Astrocyte (in vitro differentiated cells and primary cell): ENCODE measurements at regions not wholly inside any gene's neighbourhood (a gene's known extent, or its start where the extent isn't known, plus 50 kb on each side); places are given as distances from the start of the nearest gene placed in this dataset.

Source experiments
- DNase-seq: peaks from one replicate; pipeline ENCODE4 v3.0.0-alpha.2; 2010; ENCODE audit warnings: low read depth
- FAIRE-seq: peaks from 2 replicates; lab custom pipeline; 2011; peaks lifted over from hg19 to GRCh38; lab: Jason Lieb, UNC
- H2AFZ ChIP-seq: 2 replicates; pipeline ENCODE4 v1.6.0; 2012; ENCODE audit warnings: low read depth, low read length, inconsistent platforms
- H3K27ac ChIP-seq: 2 replicates; pipeline ENCODE4 v1.5.1; 2011; ENCODE audit warnings: low read depth, low read length, inconsistent platforms
- H3K27me3 ChIP-seq: 2 replicates; pipeline ENCODE4 v1.6.0; 2011; ENCODE audit warnings: low read length, inconsistent platforms; ENCODE audit not compliant: insufficient read depth
- H3K36me3 ChIP-seq: 2 replicates; pipeline ENCODE4 v1.5.1; 2011; ENCODE audit warnings: low read length, inconsistent platforms; ENCODE audit not compliant: insufficient read depth
- H3K4me1 ChIP-seq: 2 replicates; pipeline ENCODE4 v1.5.1; 2011; ENCODE audit warnings: low read length, inconsistent platforms; ENCODE audit not compliant: insufficient read depth
- H3K4me2 ChIP-seq: 2 replicates; pipeline ENCODE4 v1.6.0; 2012; ENCODE audit warnings: low read length, inconsistent platforms
- H3K4me3 ChIP-seq: 2 replicates; pipeline ENCODE4 v1.5.1; 2011; ENCODE audit warnings: low read depth, mild to moderate bottlenecking, low read length, inconsistent platforms; ENCODE audit not compliant: insufficient read depth
- H3K79me2 ChIP-seq: 2 replicates; pipeline ENCODE4 v1.6.0; 2012; ENCODE audit warnings: mild to moderate bottlenecking, low read length, inconsistent platforms; ENCODE audit not compliant: insufficient read depth
- H3K9ac ChIP-seq: 2 replicates; pipeline ENCODE4 v1.6.0; 2012; ENCODE audit warnings: mild to moderate bottlenecking, low read length, inconsistent platforms
- H3K9me3 ChIP-seq: 2 replicates; pipeline ENCODE4 v1.5.1; 2012; ENCODE audit warnings: low read depth, mild to moderate bottlenecking, low read length, inconsistent platforms; ENCODE audit not compliant: insufficient read depth
- H4K20me1 ChIP-seq: 2 replicates; pipeline ENCODE4 v1.6.0; 2012; ENCODE audit warnings: low read length, inconsistent platforms; ENCODE audit not compliant: insufficient read depth
- H3K27ac Mint-ChIP-seq: one replicate; pipeline ENCODE4 v1.8.0; 2021; ENCODE audit warnings: mild to moderate bottlenecking, mixed read lengths; ENCODE audit not compliant: unreplicated experiment
- H3K27me3 Mint-ChIP-seq: one replicate; pipeline ENCODE4 v1.8.0; 2021; ENCODE audit warnings: low read depth, mixed read lengths; ENCODE audit not compliant: unreplicated experiment
- H3K36me3 Mint-ChIP-seq: one replicate; pipeline ENCODE4 v1.8.0; 2021; ENCODE audit warnings: low read depth, mixed read lengths; ENCODE audit not compliant: unreplicated experiment
- H3K4me1 Mint-ChIP-seq: one replicate; pipeline ENCODE4 v1.8.0; 2021; ENCODE audit warnings: low read depth, mixed read lengths; ENCODE audit not compliant: unreplicated experiment
- H3K4me3 Mint-ChIP-seq: one replicate; pipeline ENCODE4 v1.8.0; 2021; ENCODE audit warnings: mild to moderate bottlenecking, moderate library complexity, mixed read lengths; ENCODE audit not compliant: unreplicated experiment
- H3K9me3 Mint-ChIP-seq: one replicate; pipeline ENCODE4 v1.8.0; 2021; ENCODE audit warnings: mild to moderate bottlenecking, mixed read lengths; ENCODE audit not compliant: unreplicated experiment
- CTCF ChIP-seq: IDR thresholded peaks from 2 replicates; pipeline ENCODE4 v1.5.1; 2011; ENCODE audit warnings: low read depth, mild to moderate bottlenecking, inconsistent platforms, low read length, moderate library complexity; ENCODE audit not compliant: insufficient read depth
- EZH2 ChIP-seq: IDR thresholded peaks from 2 replicates; pipeline ENCODE4 v1.6.1; 2012; ENCODE audit warnings: mild to moderate bottlenecking, low read length, inconsistent platforms; ENCODE audit not compliant: insufficient read depth

GRCh38 chr3:124131580-124131979 is 139.7 kb upstream of the ROPN1 start:
- DNase-seq (no peak), FAIRE-seq (no peak)
- no peak overlapping the region for H3K4me3 ChIP-seq
- no peaks in the 10 kb centered on the region for H3K4me1 ChIP-seq
- peaks cover 2% of the 10 kb centered on the region for H3K36me3 Mint-ChIP-seq
- no peak overlapping the region for H3K27ac ChIP-seq
- no peaks in the 10 kb centered on the region for H3K9me3 ChIP-seq
- peaks cover 7% of the 10 kb centered on the region for H3K79me2 ChIP-seq
- no peak overlapping the region for H3K27ac Mint-ChIP-seq
- H3K4me1 Mint-ChIP-seq = peaks cover 5% of the 10 kb centered on the region
- H4K20me1 ChIP-seq = no peaks in the 10 kb centered on the region
- TF ChIP-seq CTCF (no peak), EZH2 (no peak)
- H3K9me3 Mint-ChIP-seq = no peaks in the 10 kb centered on the region
- H2AFZ ChIP-seq = no peak overlapping the region
- H3K4me2 ChIP-seq = no peak overlapping the region
- no peaks in the 10 kb centered on the region for H3K36me3 ChIP-seq
- H3K9ac ChIP-seq = no peak overlapping the region
- H3K27me3 Mint-ChIP-seq = no peaks in the 10 kb centered on the region
- H3K27me3 ChIP-seq = no peaks in the 10 kb centered on the region
- no peak overlapping the region for H3K4me3 Mint-ChIP-seq

GRCh38 chr3:124132813-124133212 is 140.9 kb upstream of the ROPN1 start:
- H3K36me3 Mint-ChIP-seq = peaks cover 2% of the 10 kb centered on the region
- peaks cover 9% of the 10 kb centered on the region for H3K79me2 ChIP-seq
- no peak overlapping the region for H3K4me3 ChIP-seq
- peaks cover 3% of the 10 kb centered on the region for H3K27me3 Mint-ChIP-seq
- no peaks in the 10 kb centered on the region for H3K36me3 ChIP-seq
- no peaks in the 10 kb centered on the region for H3K27me3 ChIP-seq
- no peak overlapping the region for H3K4me2 ChIP-seq
- H3K4me1 ChIP-seq = no peaks in the 10 kb centered on the region
- peak; percentile 20 for DNase-seq
- H3K4me3 Mint-ChIP-seq = no peak overlapping the region
- no peaks in the 10 kb centered on the region for H3K9me3 Mint-ChIP-seq
- peaks cover 6% of the 10 kb centered on the region for H3K4me1 Mint-ChIP-seq
- no peaks in the 10 kb centered on the region for H3K9me3 ChIP-seq
- no peaks in the 10 kb centered on the region for H4K20me1 ChIP-seq
- H2AFZ ChIP-seq = no peak overlapping the region
- TF ChIP-seq CTCF = no peak
- no peak for TF ChIP-seq EZH2
- no peak for FAIRE-seq
- H3K27ac ChIP-seq = no peak overlapping the region
- H3K27ac Mint-ChIP-seq = no peak overlapping the region
- no peak overlapping the region for H3K9ac ChIP-seq

GRCh38 chr3:124133366-124133940 is 141.5 kb upstream of the ROPN1 start:
- no peak overlapping the region for H3K27ac ChIP-seq
- H3K4me3 ChIP-seq = no peak overlapping the region
- H3K4me1 ChIP-seq = no peaks in the 10 kb centered on the region
- H3K27me3 ChIP-seq = no peaks in the 10 kb centered on the region
- no peaks in the 10 kb centered on the region for H3K9me3 Mint-ChIP-seq
- no peak overlapping the region for H3K9ac ChIP-seq
- peaks cover 3% of the 10 kb centered on the region for H3K27me3 Mint-ChIP-seq
- H3K4me1 Mint-ChIP-seq = peaks cover 6% of the 10 kb centered on the region
- no peak overlapping the region for H3K4me2 ChIP-seq
- H3K4me3 Mint-ChIP-seq = no peak overlapping the region
- peaks cover 5% of the 10 kb centered on the region for H4K20me1 ChIP-seq
- no peak overlapping the region for H2AFZ ChIP-seq
- FAIRE-seq (no peak), DNase-seq (no peak)
- peaks cover 9% of the 10 kb centered on the region for H3K79me2 ChIP-seq
- no peaks in the 10 kb centered on the region for H3K36me3 ChIP-seq
- H3K9me3 ChIP-seq = no peaks in the 10 kb centered on the region
- H3K27ac Mint-ChIP-seq = no peak overlapping the region
- peaks cover 2% of the 10 kb centered on the region for H3K36me3 Mint-ChIP-seq
- no peak for TF ChIP-seq EZH2
- no peak for TF ChIP-seq CTCF
